GM12801 (cell line): ENCODE measurements at regions not wholly inside any gene's neighbourhood (a gene's known extent, or its start where the extent isn't known, plus 50 kb on each side); places are given as distances from the start of the nearest gene placed in this dataset.
A peak's percentile ranks its signal among the peaks of the same experiment; 100 is the strongest.

Experiments used
- TF ChIP-seq, protein P1 (sequence below): IDR thresholded peaks from one replicate; pipeline ENCODE4 v1.5.1; 2011; ENCODE audit warnings: control low read depth; ENCODE audit not compliant: insufficient read length; ENCODE audit errors: extremely low read depth

GRCh38 chr15:79595306-79595705 lies 163.2 kb downstream of the MINAR1 start:
- TF ChIP-seq, protein P1, sequence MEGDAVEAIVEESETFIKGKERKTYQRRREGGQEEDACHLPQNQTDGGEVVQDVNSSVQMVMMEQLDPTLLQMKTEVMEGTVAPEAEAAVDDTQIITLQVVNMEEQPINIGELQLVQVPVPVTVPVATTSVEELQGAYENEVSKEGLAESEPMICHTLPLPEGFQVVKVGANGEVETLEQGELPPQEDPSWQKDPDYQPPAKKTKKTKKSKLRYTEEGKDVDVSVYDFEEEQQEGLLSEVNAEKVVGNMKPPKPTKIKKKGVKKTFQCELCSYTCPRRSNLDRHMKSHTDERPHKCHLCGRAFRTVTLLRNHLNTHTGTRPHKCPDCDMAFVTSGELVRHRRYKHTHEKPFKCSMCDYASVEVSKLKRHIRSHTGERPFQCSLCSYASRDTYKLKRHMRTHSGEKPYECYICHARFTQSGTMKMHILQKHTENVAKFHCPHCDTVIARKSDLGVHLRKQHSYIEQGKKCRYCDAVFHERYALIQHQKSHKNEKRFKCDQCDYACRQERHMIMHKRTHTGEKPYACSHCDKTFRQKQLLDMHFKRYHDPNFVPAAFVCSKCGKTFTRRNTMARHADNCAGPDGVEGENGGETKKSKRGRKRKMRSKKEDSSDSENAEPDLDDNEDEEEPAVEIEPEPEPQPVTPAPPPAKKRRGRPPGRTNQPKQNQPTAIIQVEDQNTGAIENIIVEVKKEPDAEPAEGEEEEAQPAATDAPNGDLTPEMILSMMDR: no peak

DNA sequence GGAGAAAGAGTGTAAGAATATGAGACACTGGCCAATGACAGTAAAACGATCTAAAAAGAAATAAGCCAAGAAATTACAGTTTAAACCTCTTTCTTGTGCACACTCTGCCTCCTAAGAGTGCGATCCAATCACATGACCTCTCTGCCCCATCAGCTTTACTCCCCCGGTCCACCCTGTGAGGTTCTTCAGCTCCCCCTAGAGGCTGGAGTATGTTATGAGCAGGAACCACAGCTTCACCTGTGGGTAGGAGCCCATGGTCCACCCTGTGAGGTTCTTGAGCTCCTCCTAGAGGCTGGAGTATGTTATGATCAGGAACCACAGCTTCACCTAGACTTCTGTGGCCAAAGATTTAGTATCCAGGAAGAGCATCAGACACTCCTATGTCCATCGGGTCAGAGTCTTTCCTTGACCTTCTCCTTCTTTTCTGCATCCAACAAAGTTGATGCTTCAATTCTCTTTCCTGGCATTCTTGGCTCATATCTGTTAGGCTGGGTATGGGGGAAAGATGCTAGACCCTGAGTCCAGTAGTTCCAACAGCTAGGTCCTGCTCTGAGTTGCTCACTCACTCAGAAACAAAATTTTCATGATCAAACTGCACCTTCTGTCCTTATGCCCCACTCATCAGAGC lies 164.0 kb downstream of the MINAR1 start:
- TF ChIP-seq, protein P1: peak; percentile 97

DNA sequence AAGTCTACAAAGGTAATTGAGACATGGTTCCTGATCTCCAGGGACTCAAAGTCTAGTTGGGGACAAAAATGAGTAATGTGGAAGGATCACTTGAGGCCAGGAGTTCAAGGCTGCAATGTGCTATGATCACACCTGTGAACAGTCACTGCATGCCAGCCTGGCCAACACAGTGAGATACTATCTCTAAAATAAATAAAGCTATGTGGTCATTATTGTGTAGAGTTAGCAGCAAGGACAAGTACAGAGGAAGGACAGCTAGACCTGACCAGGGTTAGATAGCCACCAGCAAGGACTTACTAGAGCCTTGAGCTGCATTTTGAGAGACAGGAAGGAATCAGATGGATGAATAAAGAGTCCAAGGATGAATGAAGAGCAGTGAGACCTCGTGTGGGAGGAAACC lies 166.5 kb downstream of the MINAR1 start:
- TF ChIP-seq, protein P1: no peak

GRCh38 chr15:79601405-79602086 lies 169.4 kb downstream of the MINAR1 start:
- TF ChIP-seq, protein P1: no peak

DNA sequence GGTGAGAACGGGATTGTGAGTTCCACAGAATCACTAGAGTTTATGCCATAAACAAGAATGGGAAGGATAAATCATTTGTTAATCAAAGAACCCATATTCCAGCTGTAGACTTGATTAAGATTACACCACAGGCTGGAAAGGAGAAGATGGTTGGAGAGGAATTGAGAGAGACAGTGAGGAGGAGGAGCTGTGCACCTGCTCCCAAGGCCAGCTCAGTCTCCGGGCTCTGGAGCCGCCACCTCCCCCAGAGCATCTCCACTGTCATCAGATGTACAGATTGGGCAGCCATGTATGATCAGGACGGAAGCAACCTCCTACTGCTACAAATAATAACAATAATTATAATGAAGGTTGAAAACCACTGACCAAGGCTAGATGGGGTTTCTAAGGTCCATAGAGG lies 170.0 kb downstream of the MINAR1 start:
- TF ChIP-seq, protein P1: no peak

DNA sequence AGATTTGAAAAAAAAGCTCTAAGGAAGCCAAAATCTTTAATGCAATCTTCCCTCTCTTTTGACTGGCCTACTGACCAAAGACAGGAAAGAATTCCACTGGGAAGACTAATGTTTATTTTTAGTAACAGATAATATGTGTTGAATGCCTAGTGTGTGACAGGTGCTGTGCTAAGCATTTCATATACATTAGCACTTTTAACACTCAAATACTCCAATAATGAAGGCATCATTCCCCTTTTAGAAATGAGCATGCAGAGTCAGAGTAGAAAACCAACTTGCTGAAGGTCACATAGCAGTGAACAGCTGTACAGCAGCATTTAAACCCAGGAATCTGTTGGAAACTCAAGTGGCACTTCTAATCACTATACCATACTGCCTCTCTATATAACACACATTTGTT lies 170.6 kb downstream of the MINAR1 start:
- TF ChIP-seq, protein P1: no peak

- TF ChIP-seq, protein P1: no peak
These were observed 174.8 kb downstream of the MINAR1 start for GRCh38 chr15:79606831-79607355.
